Sigmoid colon (tissue), 6 donors: ENCODE measurements at regions not wholly inside any gene's neighbourhood (a gene's known extent, or its start where the extent isn't known, plus 50 kb on each side); places are given as distances from the start of the nearest gene placed in this dataset.

Experiments used
- DNase-seq: peaks from one replicate; pipeline ENCODE4 v3.0.0-alpha.2; 2019
- H3K27ac ChIP-seq, 4 donors: fragments of 200-600 bp; sonication (generic); one replicate each; pipeline ENCODE4 v1.5.1; 2016 to 2019; ENCODE audit warnings: mild to moderate bottlenecking in 1 of 4
- H3K27me3 ChIP-seq, 3 donors: fragments of 200-600 bp; sonication (generic); one replicate each; pipeline ENCODE4 v1.5.1; 2019; ENCODE audit warnings: mild to moderate bottlenecking in 1 of 3
- H3K36me3 ChIP-seq, 4 donors: fragments of 200-600 bp; sonication (generic); one replicate each; pipeline ENCODE4 v1.5.1; 2016 to 2019
- H3K4me1 ChIP-seq, 4 donors: fragments of 200-600 bp; sonication (generic); one replicate each; pipeline ENCODE4 v1.5.1; 2017 to 2019
- H3K4me3 ChIP-seq, 4 donors: fragments of 200-600 bp; sonication (generic); one replicate each; pipeline ENCODE4 v1.5.1; 2017 to 2019; ENCODE audit warnings: mild to moderate bottlenecking in 2 of 4, moderate library complexity in 1 of 4
- H3K9me3 ChIP-seq, 4 donors: fragments of 200-600 bp in 3 of 4; sonication (generic) in 3 of 4; one replicate each; pipeline versions ENCODE4 v1.5.1 to v1.6.1; 2013 to 2019
- EP300 ChIP-seq, 4 donors: sonication (generic); formaldehyde crosslinking; IDR thresholded peaks; one replicate each; pipeline ENCODE4 v1.6.1; 2017; ENCODE audit warnings: antibody characterized with exemption in 4 of 4
- POLR2A ChIP-seq, 2 donors: fragments of 450-650 bp; IDR thresholded peaks; one replicate each; pipeline ENCODE4 v1.6.1; 2016; ENCODE audit warnings: antibody characterized with exemption in 2 of 2, mild to moderate bottlenecking in 2 of 2, moderate library complexity in 2 of 2
- POLR2AphosphoS5 ChIP-seq, 4 donors: sonication (generic); formaldehyde crosslinking; IDR thresholded peaks; one replicate each; pipeline ENCODE4 v1.6.1; 2017; ENCODE audit warnings: antibody characterized with exemption in 4 of 4
- WGBS, 2 donors: extraction: QIAGEN DNeasy Blood & Tissue Kit; methylation state at CpG; one replicate each; pipeline ENCODE4 v1.1.7; 2013; 5-methylcytosine and 5-hydroxymethylcytosine counted together
- intact Hi-C: fragments of 100-400 bp; cut with DNase I; formaldehyde crosslinking; loops from one replicate; pipeline ENCODE4 v1.15.1; 2023
- TF ChIP-seq, protein P1 (sequence below), 4 experiments: fragments of 450-650 bp in 3 of 4; fragments of 200-600 bp in 1 of 4; IDR thresholded peaks; one replicate each; pipeline ENCODE4 v1.5.1; 2016 to 2019; ENCODE audit warnings: antibody characterized with exemption in 4 of 4, mild to moderate bottlenecking in 3 of 4, moderate library complexity in 2 of 4
- donor health status: healthy with polysubstance abuse.
- donor health status: healthy.

DNA sequence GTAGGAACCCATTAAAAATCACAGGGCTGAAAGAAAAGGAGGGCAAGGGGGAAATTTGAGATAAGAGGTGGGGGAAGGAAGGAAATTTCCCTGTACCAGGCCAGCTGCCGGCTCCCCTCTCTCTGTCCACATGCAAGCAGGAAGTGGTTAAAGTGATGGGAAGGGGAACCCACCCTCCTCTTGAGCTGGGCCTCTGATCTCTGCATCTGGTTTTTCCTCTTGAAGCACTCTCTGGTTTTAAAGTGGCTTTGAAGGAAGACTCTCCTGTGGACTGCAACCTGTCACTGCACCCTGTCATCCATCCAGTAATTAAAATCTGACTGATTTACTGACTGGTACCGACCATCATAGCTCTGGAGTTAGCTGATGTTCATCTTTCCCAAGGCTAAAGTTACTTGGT, 239.6 kb downstream of the TSHZ3 start:
- no peaks in the 10 kb centered on the region for H3K9me3 ChIP-seq
- H3K4me3 ChIP-seq, result no peak overlapping the region
- H3K27me3 ChIP-seq, result no peaks in the 10 kb centered on the region
- peak overlapping the region in 1 of 4 donors; percentile 13 for H3K27ac ChIP-seq
- peaks cover 0 to 21% (median 8%) of the 10 kb centered on the region in 4 donors for H3K4me1 ChIP-seq
- intact Hi-C loops, result loop anchor here (5.0 to 10.0 kb wide), 2 partner anchors 235 to 933 kb away; partner anchors contain the start of gene TSHZ3
- no peak for DNase-seq
- no peaks in the 10 kb centered on the region for H3K36me3 ChIP-seq
- TF ChIP-seq, protein P1, sequence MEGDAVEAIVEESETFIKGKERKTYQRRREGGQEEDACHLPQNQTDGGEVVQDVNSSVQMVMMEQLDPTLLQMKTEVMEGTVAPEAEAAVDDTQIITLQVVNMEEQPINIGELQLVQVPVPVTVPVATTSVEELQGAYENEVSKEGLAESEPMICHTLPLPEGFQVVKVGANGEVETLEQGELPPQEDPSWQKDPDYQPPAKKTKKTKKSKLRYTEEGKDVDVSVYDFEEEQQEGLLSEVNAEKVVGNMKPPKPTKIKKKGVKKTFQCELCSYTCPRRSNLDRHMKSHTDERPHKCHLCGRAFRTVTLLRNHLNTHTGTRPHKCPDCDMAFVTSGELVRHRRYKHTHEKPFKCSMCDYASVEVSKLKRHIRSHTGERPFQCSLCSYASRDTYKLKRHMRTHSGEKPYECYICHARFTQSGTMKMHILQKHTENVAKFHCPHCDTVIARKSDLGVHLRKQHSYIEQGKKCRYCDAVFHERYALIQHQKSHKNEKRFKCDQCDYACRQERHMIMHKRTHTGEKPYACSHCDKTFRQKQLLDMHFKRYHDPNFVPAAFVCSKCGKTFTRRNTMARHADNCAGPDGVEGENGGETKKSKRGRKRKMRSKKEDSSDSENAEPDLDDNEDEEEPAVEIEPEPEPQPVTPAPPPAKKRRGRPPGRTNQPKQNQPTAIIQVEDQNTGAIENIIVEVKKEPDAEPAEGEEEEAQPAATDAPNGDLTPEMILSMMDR (IDR thresholded peaks at IDR 0.05), result no peak
- TF ChIP-seq POLR2AphosphoS5 (IDR thresholded peaks at IDR 0.05) (peak in 1 of 4 donors; percentile 13), EP300 (IDR thresholded peaks at IDR 0.05) (no peak), POLR2A (IDR thresholded peaks at IDR 0.05) (no peak)
- WGBS, 2 donors, result 44 to 59% methylated on average over 2 of the region's 2 CpGs

- DNase-seq, result no peak
- Histone ChIP-seq H3K27me3 (no peaks in the 10 kb centered on the region), H3K27ac (no peak overlapping the region), H3K9me3 (no peaks in the 10 kb centered on the region), H3K4me3 (no peak overlapping the region), H3K36me3 (no peaks in the 10 kb centered on the region), H3K4me1 (peaks cover 0 to 35% (median 13%) of the 10 kb centered on the region in 4 donors)
- intact Hi-C loops, result loop anchor here (10.0 kb wide), 1 partner anchor 238 kb away; the partner anchor contains the start of gene TSHZ3
- no peak for TF ChIP-seq POLR2AphosphoS5 (IDR thresholded peaks at IDR 0.05)
- TF ChIP-seq, protein P1 (IDR thresholded peaks at IDR 0.05), result no peak
- no peak for TF ChIP-seq EP300 (IDR thresholded peaks at IDR 0.05)
- no peak for TF ChIP-seq POLR2A (IDR thresholded peaks at IDR 0.05)
- WGBS, 2 donors, result 92% methylated on average over 8 of the region's 8 CpGs
Measured at GRCh38 chr19:31107096-31107495, 242.1 kb downstream of the TSHZ3 start.

- Histone ChIP-seq H3K36me3 (no peaks in the 10 kb centered on the region), H3K9me3 (no peaks in the 10 kb centered on the region), H3K4me1 (peaks cover 0 to 48% (median 26%) of the 10 kb centered on the region in 4 donors), H3K27me3 (no peaks in the 10 kb centered on the region), H3K4me3 (no peak overlapping the region), H3K27ac (no peak overlapping the region)
- intact Hi-C loops, result loop anchor here (10.0 kb wide), 1 partner anchor 239 kb away; the partner anchor contains the start of gene TSHZ3
- 89 to 90% methylated on average over 4 of the region's 4 CpGs for WGBS, 2 donors
- no peak for TF ChIP-seq EP300 (IDR thresholded peaks at IDR 0.05)
- TF ChIP-seq, protein P1 (IDR thresholded peaks at IDR 0.05), result no peak
- no peak for TF ChIP-seq POLR2AphosphoS5 (IDR thresholded peaks at IDR 0.05)
- no peak for TF ChIP-seq POLR2A (IDR thresholded peaks at IDR 0.05)
- no peak for DNase-seq
Measured at GRCh38 chr19:31105761-31106160, 243.5 kb downstream of the TSHZ3 start.

GRCh38 chr19:31104451-31104850, 244.8 kb downstream of the TSHZ3 start:
- 53 to 78% methylated on average over 10 of the region's 10 CpGs for WGBS, 2 donors
- no peak for TF ChIP-seq POLR2A (IDR thresholded peaks at IDR 0.05)
- no peak for TF ChIP-seq POLR2AphosphoS5 (IDR thresholded peaks at IDR 0.05)
- TF ChIP-seq EP300 (IDR thresholded peaks at IDR 0.05), result no peak
- TF ChIP-seq, protein P1 (IDR thresholded peaks at IDR 0.05), result no peak
- DNase-seq, result no peak
- intact Hi-C loops, result loop anchor here (10.0 kb wide), 1 partner anchor 240 kb away; the partner anchor contains the start of gene TSHZ3
- H3K27me3 ChIP-seq, result no peaks in the 10 kb centered on the region
- no peaks in the 10 kb centered on the region for H3K9me3 ChIP-seq
- H3K4me3 ChIP-seq, result no peak overlapping the region
- H3K4me1 ChIP-seq, result peaks cover 0 to 49% (median 33%) of the 10 kb centered on the region in 4 donors
- no peak overlapping the region for H3K27ac ChIP-seq
- no peaks in the 10 kb centered on the region for H3K36me3 ChIP-seq

GRCh38 chr19:31103228-31103627, 246.0 kb downstream of the TSHZ3 start:
- TF ChIP-seq EP300 (IDR thresholded peaks at IDR 0.05), result no peak
- TF ChIP-seq POLR2A (IDR thresholded peaks at IDR 0.05), result no peak
- TF ChIP-seq, protein P1 (IDR thresholded peaks at IDR 0.05), result no peak
- no peak for TF ChIP-seq POLR2AphosphoS5 (IDR thresholded peaks at IDR 0.05)
- intact Hi-C loops, result loop anchor here (10.0 kb wide), 1 partner anchor 242 kb away; the partner anchor contains the start of gene TSHZ3
- Histone ChIP-seq H3K9me3 (no peaks in the 10 kb centered on the region), H3K4me3 (no peak overlapping the region), H3K27me3 (no peaks in the 10 kb centered on the region), H3K27ac (no peak overlapping the region), H3K4me1 (peaks cover 0 to 52% (median 37%) of the 10 kb centered on the region in 4 donors), H3K36me3 (no peaks in the 10 kb centered on the region)
- DNase-seq, result no peak
- WGBS, 2 donors, result 94 to 99% methylated on average over 3 of the region's 3 CpGs
